ENCODE measurements at regions not wholly inside any gene's neighbourhood (a gene's known extent, or its start where the extent isn't known, plus 50 kb on each side); places are given as distances from the start of the nearest gene placed in this dataset.

DNA sequence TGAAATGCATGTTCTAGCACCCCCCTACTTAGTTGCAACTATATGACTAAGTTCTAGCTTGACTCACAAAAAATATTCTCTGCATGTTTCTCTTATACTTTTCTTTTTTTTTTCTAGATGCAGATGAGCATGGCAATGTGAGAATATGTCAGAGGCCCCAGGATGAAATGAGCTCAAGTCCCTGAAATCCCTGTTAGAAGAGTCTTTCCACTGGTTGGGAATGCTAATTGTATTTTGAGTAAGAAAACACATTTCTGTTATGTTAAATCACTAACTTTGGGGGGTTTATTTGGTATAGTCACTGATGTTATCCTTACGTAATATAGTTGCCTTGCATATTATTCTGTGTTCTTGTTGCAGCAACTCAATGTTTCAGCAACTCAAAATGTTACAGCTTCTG, 306.1 kb upstream of the CCDC179 start:
- TF ChIP-seq, protein P1, sequence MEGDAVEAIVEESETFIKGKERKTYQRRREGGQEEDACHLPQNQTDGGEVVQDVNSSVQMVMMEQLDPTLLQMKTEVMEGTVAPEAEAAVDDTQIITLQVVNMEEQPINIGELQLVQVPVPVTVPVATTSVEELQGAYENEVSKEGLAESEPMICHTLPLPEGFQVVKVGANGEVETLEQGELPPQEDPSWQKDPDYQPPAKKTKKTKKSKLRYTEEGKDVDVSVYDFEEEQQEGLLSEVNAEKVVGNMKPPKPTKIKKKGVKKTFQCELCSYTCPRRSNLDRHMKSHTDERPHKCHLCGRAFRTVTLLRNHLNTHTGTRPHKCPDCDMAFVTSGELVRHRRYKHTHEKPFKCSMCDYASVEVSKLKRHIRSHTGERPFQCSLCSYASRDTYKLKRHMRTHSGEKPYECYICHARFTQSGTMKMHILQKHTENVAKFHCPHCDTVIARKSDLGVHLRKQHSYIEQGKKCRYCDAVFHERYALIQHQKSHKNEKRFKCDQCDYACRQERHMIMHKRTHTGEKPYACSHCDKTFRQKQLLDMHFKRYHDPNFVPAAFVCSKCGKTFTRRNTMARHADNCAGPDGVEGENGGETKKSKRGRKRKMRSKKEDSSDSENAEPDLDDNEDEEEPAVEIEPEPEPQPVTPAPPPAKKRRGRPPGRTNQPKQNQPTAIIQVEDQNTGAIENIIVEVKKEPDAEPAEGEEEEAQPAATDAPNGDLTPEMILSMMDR (conservative IDR thresholded peaks at IDR 0.05; ENCODE audit: low read depth, low read length), result no peak
- no peak for TF ChIP-seq EZH2 (IDR thresholded peaks at IDR 0.05; ENCODE audit: borderline replicate concordance, low read depth, low read length, poor library complexity, severe bottlenecking)
- no peak for DNase-seq (ENCODE audit: low spot score)
- Histone ChIP-seq H3K27ac (ENCODE audit: low read depth, low read length, poor library complexity, severe bottlenecking) (no peak overlapping the region), H3K4me1 (ENCODE audit: insufficient read depth, low read length, poor library complexity, severe bottlenecking) (no peaks in the 10 kb centered on the region), H3K4me3 (ENCODE audit: low read depth, low read length, poor library complexity, severe bottlenecking) (no peak overlapping the region), H3K36me3 (ENCODE audit: insufficient read depth, low read length, poor library complexity, severe bottlenecking) (no peaks in the 10 kb centered on the region), H3K9me3 (ENCODE audit: low read depth, low read length, poor library complexity, severe bottlenecking) (no peaks in the 10 kb centered on the region), H3K27me3 (replicated peaks; ENCODE audit: insufficient read depth, low read depth, low read length, poor library complexity) (no peaks in the 10 kb centered on the region)
- intact Hi-C loops (cut with micrococcal nuclease; ENCODE audit: unreplicated experiment), result no loop called here
- CTCF ChIA-PET, result no interaction called here
- no TSS peak for BruUV-seq (replicated peaks)
- POLR2A ChIA-PET (ENCODE audit: low non-redundant PET), result no interaction called here

DNA sequence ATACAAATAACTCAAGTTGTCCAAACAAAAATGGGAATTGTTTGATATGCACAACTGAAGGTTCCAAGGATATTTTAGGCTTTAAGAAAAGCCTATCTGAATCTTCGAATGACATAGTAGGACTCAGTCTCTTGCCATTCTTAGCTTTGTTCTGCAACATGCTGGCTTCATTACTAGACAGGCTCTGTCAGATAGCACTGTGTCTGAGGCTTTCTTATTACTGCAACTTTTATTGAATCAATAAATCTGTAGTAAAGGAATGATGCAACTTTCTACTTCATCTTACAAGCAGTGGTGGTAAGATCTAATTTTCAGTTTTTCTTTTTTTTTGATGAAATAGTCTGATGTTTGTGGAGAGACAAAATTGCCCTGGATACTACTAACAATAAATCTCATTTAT, 319.3 kb upstream of the CCDC179 start:
- no peaks in the 10 kb centered on the region for H3K9me3 ChIP-seq (ENCODE audit: low read depth, low read length, poor library complexity, severe bottlenecking)
- DNase-seq (ENCODE audit: low spot score), result no peak
- ChIA-PET POLR2A (ENCODE audit: low non-redundant PET) (no interaction called here), CTCF (no interaction called here)
- BruUV-seq (replicated peaks), result no TSS peak
- intact Hi-C loops (cut with micrococcal nuclease; ENCODE audit: unreplicated experiment), result no loop called here
- no peak overlapping the region for H3K4me3 ChIP-seq (ENCODE audit: low read depth, low read length, poor library complexity, severe bottlenecking)
- TF ChIP-seq EZH2 (IDR thresholded peaks at IDR 0.05; ENCODE audit: borderline replicate concordance, low read depth, low read length, poor library complexity, severe bottlenecking), result no peak
- TF ChIP-seq, protein P1 (conservative IDR thresholded peaks at IDR 0.05; ENCODE audit: low read depth, low read length), result no peak
- no peaks in the 10 kb centered on the region for H3K27me3 ChIP-seq (replicated peaks; ENCODE audit: insufficient read depth, low read depth, low read length, poor library complexity)
- no peak overlapping the region for H3K27ac ChIP-seq (ENCODE audit: low read depth, low read length, poor library complexity, severe bottlenecking)
- H3K4me1 ChIP-seq (ENCODE audit: insufficient read depth, low read length, poor library complexity, severe bottlenecking), result no peaks in the 10 kb centered on the region
- H3K36me3 ChIP-seq (ENCODE audit: insufficient read depth, low read length, poor library complexity, severe bottlenecking), result no peaks in the 10 kb centered on the region

DNA sequence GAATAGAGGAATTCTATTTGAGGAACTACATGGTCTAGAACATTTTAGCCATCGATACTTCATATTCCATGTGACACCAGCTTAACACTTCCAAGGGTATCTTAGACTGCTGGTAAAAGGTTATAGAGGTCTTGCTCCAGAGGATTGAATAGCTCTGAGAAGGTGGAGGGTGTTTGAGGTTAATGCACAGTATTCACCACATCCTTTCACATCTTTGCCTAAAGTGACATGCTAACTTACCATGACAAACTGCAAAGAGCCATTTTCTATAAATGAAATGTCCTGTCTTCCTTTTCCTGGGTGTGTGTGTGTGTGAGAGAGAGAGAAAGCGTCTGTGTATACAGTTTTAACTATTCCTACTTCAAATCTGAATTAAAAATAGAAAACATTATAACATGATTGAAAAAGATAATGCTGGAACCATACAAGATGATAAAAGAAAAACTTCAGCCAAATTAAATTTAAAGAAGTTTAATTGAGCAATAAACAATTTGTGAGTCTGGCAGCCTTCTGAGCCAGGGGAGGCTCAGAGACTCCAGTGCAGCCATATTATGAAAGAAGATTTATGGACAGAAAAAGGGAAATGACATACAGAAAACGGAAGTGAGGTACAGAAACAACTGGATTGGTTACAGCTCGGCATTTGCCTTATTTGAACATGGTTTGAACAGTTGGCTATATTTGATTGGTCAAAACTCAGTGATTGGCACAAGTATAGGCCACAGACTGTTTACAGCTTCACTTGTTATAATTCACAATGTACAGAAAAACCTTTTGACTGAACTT, 320.9 kb upstream of the CCDC179 start:
- BruUV-seq (replicated peaks), result no TSS peak

DNA sequence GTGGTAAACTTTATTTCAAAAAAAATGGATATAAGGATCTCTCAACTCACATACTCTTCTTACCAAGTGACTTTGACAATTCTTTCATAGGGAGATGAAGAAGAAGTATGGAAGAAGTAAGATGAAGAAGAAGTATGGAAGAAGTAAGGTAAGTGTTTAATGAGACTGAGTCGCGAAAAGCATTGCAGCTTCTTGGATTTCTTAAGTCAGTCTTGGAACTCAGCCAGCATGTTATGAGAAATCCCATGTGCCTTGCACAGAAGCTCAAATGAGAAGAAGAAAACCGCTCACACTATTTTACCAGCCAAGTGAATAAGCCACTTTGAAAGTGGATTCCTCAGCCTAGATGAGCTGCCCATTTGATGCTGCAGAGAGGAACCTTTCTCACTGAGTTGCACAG, 332.0 kb upstream of the CCDC179 start:
- Histone ChIP-seq H3K27ac (ENCODE audit: low read depth, low read length, poor library complexity, severe bottlenecking) (no peak overlapping the region), H3K4me1 (ENCODE audit: insufficient read depth, low read length, poor library complexity, severe bottlenecking) (no peaks in the 10 kb centered on the region), H3K36me3 (ENCODE audit: insufficient read depth, low read length, poor library complexity, severe bottlenecking) (no peaks in the 10 kb centered on the region), H3K27me3 (replicated peaks; ENCODE audit: insufficient read depth, low read depth, low read length, poor library complexity) (no peaks in the 10 kb centered on the region), H3K9me3 (ENCODE audit: low read depth, low read length, poor library complexity, severe bottlenecking) (no peaks in the 10 kb centered on the region), H3K4me3 (ENCODE audit: low read depth, low read length, poor library complexity, severe bottlenecking) (no peak overlapping the region)
- TF ChIP-seq, protein P1 (conservative IDR thresholded peaks at IDR 0.05; ENCODE audit: low read depth, low read length), result no peak
- TF ChIP-seq EZH2 (IDR thresholded peaks at IDR 0.05; ENCODE audit: borderline replicate concordance, low read depth, low read length, poor library complexity, severe bottlenecking), result no peak
- ChIA-PET CTCF (no interaction called here), POLR2A (ENCODE audit: low non-redundant PET) (no interaction called here)
- intact Hi-C loops (cut with micrococcal nuclease; ENCODE audit: unreplicated experiment), result no loop called here
- peak; percentile 2 for DNase-seq (ENCODE audit: low spot score)
- no TSS peak for BruUV-seq (replicated peaks)

More for the DNA sequence above, 320.9 kb upstream of the CCDC179 start:
- TF ChIP-seq EZH2 (IDR thresholded peaks at IDR 0.05; ENCODE audit: borderline replicate concordance, low read depth, low read length, poor library complexity, severe bottlenecking), result no peak
- intact Hi-C loops (cut with micrococcal nuclease; ENCODE audit: unreplicated experiment), result no loop called here
- POLR2A ChIA-PET (ENCODE audit: low non-redundant PET), result no interaction called here
- Histone ChIP-seq H3K27me3 (replicated peaks; ENCODE audit: insufficient read depth, low read depth, low read length, poor library complexity) (no peaks in the 10 kb centered on the region), H3K4me3 (ENCODE audit: low read depth, low read length, poor library complexity, severe bottlenecking) (no peak overlapping the region), H3K9me3 (ENCODE audit: low read depth, low read length, poor library complexity, severe bottlenecking) (no peaks in the 10 kb centered on the region), H3K36me3 (ENCODE audit: insufficient read depth, low read length, poor library complexity, severe bottlenecking) (no peaks in the 10 kb centered on the region), H3K4me1 (ENCODE audit: insufficient read depth, low read length, poor library complexity, severe bottlenecking) (no peaks in the 10 kb centered on the region), H3K27ac (ENCODE audit: low read depth, low read length, poor library complexity, severe bottlenecking) (no peak overlapping the region)
- CTCF ChIA-PET, result no interaction called here
- DNase-seq (ENCODE audit: low spot score), result no peak
